GM12878 (cell line): ENCODE measurements at regions not wholly inside any gene's neighbourhood (a gene's known extent, or its start where the extent isn't known, plus 50 kb on each side); places are given as distances from the start of the nearest gene placed in this dataset.

Experiments
- ATAC-seq: fragments of 200-7000 bp; cut with Tn5 transposase; 3 replicates; pipeline ENCODE4 v1.9.1; 2020; ENCODE audit warnings: mild to moderate bottlenecking, moderate library complexity
- BruUV-seq: library from RNA; stranded (reverse); fragments of 400-500 nt; replicated peaks from 2 replicates; lab custom pipeline; 2021; lab: Mats Ljungman, UMichigan
- CTCF ChIA-PET: fragments of 300-600 bp; sonication (Branson Sonifier 250); formaldehyde crosslinking; extraction: SDS; loops from one replicate; lab custom pipeline; 2021; ENCODE audit warnings: inconsistent platforms; lab: Yijun Ruan, JAX
- POLR2A ChIA-PET: fragments of 350-600 bp; formaldehyde crosslinking; extraction: SDS; loops from one replicate; lab custom pipeline; 2021; ENCODE audit warnings: inconsistent platforms; lab: Charles Lee
- RAD21 ChIA-PET: fragments of 300-600 bp; sonication (Branson Sonifier 250); formaldehyde crosslinking; loops from one replicate; lab custom pipeline; 2023; ENCODE audit warnings: antibody characterized with exemption; ENCODE audit not compliant: unreplicated experiment; lab: Charles Lee
- SMC1A ChIA-PET: fragments of 300-600 bp; sonication (Branson Sonifier 250); formaldehyde crosslinking; loops from one replicate; lab custom pipeline; 2023; ENCODE audit not compliant: unreplicated experiment, uncharacterized antibody; lab: Charles Lee
- DNase-seq: peaks from one replicate; pipeline ENCODE4 v3.0.0-alpha.2; 2011; ENCODE audit warnings: low read depth, low spot score
- FAIRE-seq: peaks from 3 replicates; lab custom pipeline; 2011; peaks lifted over from hg19 to GRCh38; lab: Jason Lieb, UNC
- H2AFZ ChIP-seq: 2 replicates; pipeline ENCODE4 v1.6.0; 2011; ENCODE audit warnings: low read depth, low read length, control low read depth; ENCODE audit not compliant: control insufficient read depth
- H3K27ac ChIP-seq: 2 replicates; pipeline ENCODE4 v1.5.1; 2011; ENCODE audit warnings: control low read depth; ENCODE audit not compliant: control insufficient read depth, insufficient read depth
- H3K27me3 ChIP-seq, 2 experiments: replicated peaks in 1 of 2; 2 replicates each; pipeline versions ENCODE4 v1.6.0 to v1.6.1; 2011; ENCODE audit warnings: low read length in 1 of 2; ENCODE audit not compliant: control insufficient read depth in 2 of 2, insufficient read depth in 2 of 2
- H3K36me3 ChIP-seq, 2 experiments: 2 replicates each; pipeline ENCODE4 v1.5.1; 2011; ENCODE audit warnings: low read length in 1 of 2; ENCODE audit not compliant: control insufficient read depth in 2 of 2, insufficient read depth in 2 of 2
- H3K4me1 ChIP-seq: 2 replicates; pipeline ENCODE4 v1.6.1; 2011; ENCODE audit warnings: mild to moderate bottlenecking, low read length, moderate library complexity, mixed read lengths; ENCODE audit not compliant: control insufficient read depth, insufficient read depth
- H3K4me2 ChIP-seq: 2 replicates; pipeline ENCODE4 v1.6.0; 2011; ENCODE audit warnings: control low read depth; ENCODE audit not compliant: control insufficient read depth, insufficient read depth
- H3K4me3 ChIP-seq: fragments of 200-600 bp; sonication (generic); 2 replicates; pipeline ENCODE4 v1.5.1; 2016
- H3K79me2 ChIP-seq: 2 replicates; pipeline ENCODE4 v1.6.0; 2011; ENCODE audit warnings: low read length; ENCODE audit not compliant: control insufficient read depth, insufficient read depth
- H3K9ac ChIP-seq: 2 replicates; pipeline ENCODE4 v1.8.0; 2011; ENCODE audit warnings: low read length, control low read depth, mixed read lengths; ENCODE audit not compliant: control insufficient read depth, insufficient read depth
- H3K9me3 ChIP-seq: replicated peaks from 3 replicates; pipeline ENCODE4 v1.5.1; 2011; ENCODE audit warnings: mild to moderate bottlenecking, low read length; ENCODE audit not compliant: control insufficient read depth, insufficient read depth
- H4K20me1 ChIP-seq: 2 replicates; pipeline ENCODE4 v1.6.0; 2011; ENCODE audit not compliant: control insufficient read depth, insufficient read depth
- BCL3 ChIP-seq: IDR thresholded peaks from 2 replicates; pipeline ENCODE4 v1.6.1; 2011; ENCODE audit warnings: borderline replicate concordance, low read depth, mild to moderate bottlenecking, moderate library complexity, low read length; ENCODE audit not compliant: insufficient read depth, poor library complexity, severe bottlenecking
- BHLHE40 ChIP-seq, 2 experiments: fragments of 450-650 bp in 1 of 2; IDR thresholded peaks; 2 replicates each; pipeline ENCODE4 v1.6.1; 2011 to 2017; ENCODE audit warnings: low read depth in 2 of 2, borderline replicate concordance in 1 of 2, improper control_type of control experiment in 1 of 2, low read length in 1 of 2, mild to moderate bottlenecking in 1 of 2
- CHD4 ChIP-seq: fragments of 200-600 bp; sonication (generic); IDR thresholded peaks from 2 replicates; pipeline ENCODE4 v1.6.1; 2016; ENCODE audit warnings: mild to moderate bottlenecking
- E2F4 ChIP-seq: IDR thresholded peaks from 2 replicates; pipeline ENCODE4 v1.6.1; 2012; ENCODE audit warnings: low read depth, low read length, improper control_type of control experiment
- IKZF1 ChIP-seq: fragments of 450-650 bp; conservative IDR thresholded peaks from 2 replicates; pipeline ENCODE4 v1.6.1; 2017; ENCODE audit warnings: antibody characterized with exemption, mild to moderate bottlenecking
- NBN ChIP-seq: fragments of 450-650 bp; IDR thresholded peaks from 2 replicates; pipeline ENCODE4 v1.6.1; 2016
- NFXL1 ChIP-seq: fragments of 450-650 bp; IDR thresholded peaks from 2 replicates; pipeline ENCODE4 v1.6.1; 2017; ENCODE audit warnings: antibody characterized with exemption, mild to moderate bottlenecking, borderline replicate concordance
- NR2C1 ChIP-seq: fragments of 450-650 bp; IDR thresholded peaks from 2 replicates; pipeline ENCODE4 v1.6.1; 2017; ENCODE audit warnings: antibody characterized with exemption, mild to moderate bottlenecking, moderate library complexity
- PBX3 ChIP-seq: IDR thresholded peaks from 2 replicates; pipeline ENCODE4 v1.6.1; 2011; ENCODE audit warnings: mild to moderate bottlenecking, low read depth, low read length, moderate library complexity; ENCODE audit not compliant: insufficient replicate concordance
- SMARCA5 ChIP-seq: fragments of 450-650 bp; IDR thresholded peaks from 2 replicates; pipeline ENCODE4 v1.6.1; 2017; ENCODE audit warnings: mild to moderate bottlenecking
- TBL1XR1 ChIP-seq: IDR thresholded peaks from 2 replicates; pipeline ENCODE4 v1.6.1; 2012; ENCODE audit warnings: low read depth, low read length, improper control_type of control experiment
- TCF7 ChIP-seq: IDR thresholded peaks from 2 replicates; pipeline ENCODE4 v1.6.1; 2014; ENCODE audit warnings: antibody characterized with exemption, borderline replicate concordance
- WGBS: methylation state at CpG from one replicate; pipeline ENCODE4 v1.1.6; 2016; ENCODE audit warnings: low lambda C conversion rate; ENCODE audit not compliant: insufficient replicate concordance, insufficient coverage; ENCODE audit errors: missing lambda C conversion rate; 5-methylcytosine and 5-hydroxymethylcytosine counted together
- in situ Hi-C: fragments of 300-500 bp; cut with MboI; formaldehyde crosslinking; loops from 9 replicates; pipeline ENCODE4 v1.14.3; 2018; ENCODE audit warnings: mixed read lengths
- intact Hi-C: fragments of 100-400 bp; cut with micrococcal nuclease; formaldehyde crosslinking; loops from one replicate; pipeline ENCODE4 v1.14.2; 2022; ENCODE audit not compliant: unreplicated experiment

GRCh38 chr11:59292611-59293010, 66.1 kb upstream of the OR5AN1 start:
- ChIA-PET CTCF (interaction anchor here (0.8 to 2.1 kb wide), 5 partner anchors 80 to 137 kb away, joined by 3 to 7 read pairs (median 3); no protein-coding TSS in a partner anchor), RAD21 (interaction anchor here (0.9 to 1.6 kb wide), 2 partner anchors 82 to 134 kb away, joined by 3 read pairs; no protein-coding TSS in a partner anchor), SMC1A (interaction anchor here (0.9 to 1.1 kb wide), 3 partner anchors 9 to 234 kb away, joined by 3 read pairs; no protein-coding TSS in a partner anchor), POLR2A (no interaction called here)
- intact Hi-C loops (no loop called here), in situ Hi-C loops (loop anchor here (5.0 to 25.0 kb wide), 2 partner anchors 140 to 395 kb away; no protein-coding TSS in a partner anchor)
- Histone ChIP-seq H3K27ac (no peak overlapping the region), H3K9me3 (no peaks in the 10 kb centered on the region; the same call in 2 of the 3 replicates), H3K4me3 (no peak overlapping the region), H3K27me3 (no peaks in the 10 kb centered on the region), H3K9ac (no peak overlapping the region), H3K4me1 (peaks cover 3% of the 10 kb centered on the region; the same call in 1 of the 2 replicates), H4K20me1 (no peaks in the 10 kb centered on the region), H2AFZ (no peak overlapping the region), H3K36me3 (no peaks in the 10 kb centered on the region; a peak in 1 of 4 replicates), H3K79me2 (no peaks in the 10 kb centered on the region), H3K4me2 (no peak overlapping the region)
- 85% methylated on average over 3 of the region's 3 CpGs for WGBS
- TF ChIP-seq SMARCA5, result no peak
- no peak for TF ChIP-seq NR2C1
- TF ChIP-seq TCF7, result no peak
- no peak for TF ChIP-seq NFXL1
- TF ChIP-seq BCL3, result no peak
- no peak for TF ChIP-seq IKZF1
- no peak for TF ChIP-seq TBL1XR1
- TF ChIP-seq BHLHE40 (IDR thresholded peaks at IDR 0.05; ENCODE audit: borderline replicate concordance in 1 of 2, low read depth in 2 of 2, low read length in 1 of 2), result no peak
- TF ChIP-seq PBX3, result no peak
- TF ChIP-seq NBN, result no peak
- TF ChIP-seq E2F4, result no peak
- TF ChIP-seq CHD4, result no peak
- BruUV-seq, result no TSS peak
- ATAC-seq, result no peak
- no peak for FAIRE-seq
- DNase-seq, result no peak
